PC-9 (cell line): ENCODE measurements at regions not wholly inside any gene's neighbourhood (a gene's known extent, or its start where the extent isn't known, plus 50 kb on each side); places are given as distances from the start of the nearest gene placed in this dataset.

Experiments used
- CTCF ChIP-seq: fragments of 200-600 bp; sonication (generic); conservative IDR thresholded peaks from 2 replicates; pipeline ENCODE4 v1.6.1; 2017; ENCODE audit warnings: mixed run types, antibody characterized with exemption, mild to moderate bottlenecking, moderate library complexity
- EZH2 ChIP-seq: fragments of 200-600 bp; sonication (generic); IDR thresholded peaks from 2 replicates; pipeline ENCODE4 v1.8.0; 2017; ENCODE audit warnings: antibody characterized with exemption, low read depth

GRCh38 chr12:94010307-94010706 is 138.1 kb upstream of the PLXNC1 start:
- no peak for TF ChIP-seq CTCF
- no peak for TF ChIP-seq EZH2
